HEK293T (cell line): ENCODE measurements at regions not wholly inside any gene's neighbourhood (a gene's known extent, or its start where the extent isn't known, plus 50 kb on each side); places are given as distances from the start of the nearest gene placed in this dataset.

Experiments used
- ARNT ChIP-seq: fragments of 450-650 bp; IDR thresholded peaks from 2 replicates; pipeline ENCODE4 v1.6.1; 2017; ENCODE audit warnings: mild to moderate bottlenecking
- ELF4 ChIP-seq: fragments of 450-650 bp; IDR thresholded peaks from 2 replicates; pipeline ENCODE4 v1.6.1; 2017; ENCODE audit warnings: antibody characterized with exemption
- FOXK2 ChIP-seq: fragments of 450-650 bp; IDR thresholded peaks from 2 replicates; pipeline ENCODE4 v1.6.1; 2016; ENCODE audit warnings: mild to moderate bottlenecking
- TARDBP ChIP-seq: fragments of 450-650 bp; IDR thresholded peaks from 2 replicates; pipeline ENCODE4 v1.6.1; 2016

DNA sequence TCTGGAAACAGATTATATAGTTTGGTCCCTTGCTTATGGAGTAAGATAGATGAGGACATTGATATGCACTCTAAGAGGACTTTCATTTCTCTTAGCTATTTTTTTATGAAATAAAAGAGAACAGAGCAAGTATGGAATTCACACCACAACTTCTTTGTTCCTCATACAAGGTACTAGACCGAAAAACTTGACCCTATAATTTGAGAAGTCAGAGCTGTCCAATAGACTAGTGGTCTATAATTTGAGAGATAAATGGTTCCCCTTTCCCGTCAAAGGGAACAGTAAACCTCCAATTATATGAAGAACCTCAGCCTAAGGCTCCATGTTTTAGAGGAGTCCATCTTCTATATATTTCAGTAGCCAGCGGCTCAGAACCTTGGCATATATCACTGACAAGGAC is 58.5 kb upstream of the HIF1A start:
- TF ChIP-seq TARDBP (no peak), ARNT (no peak), ELF4 (no peak), FOXK2 (no peak)
